Thyroid gland (tissue), 4 donors: ENCODE measurements at regions not wholly inside any gene's neighbourhood (a gene's known extent, or its start where the extent isn't known, plus 50 kb on each side); places are given as distances from the start of the nearest gene placed in this dataset.

Experiments
- CTCF ChIP-seq, 6 experiments: fragments of 200-600 bp in 3 of 6; fragments of 450-650 bp in 3 of 6; sonication (generic) in 3 of 6; IDR thresholded peaks; one replicate each; pipeline ENCODE4 v1.5.1; 2016 to 2019; ENCODE audit warnings: antibody characterized with exemption in 6 of 6, mild to moderate bottlenecking in 2 of 6, inconsistent platforms in 1 of 6, moderate library complexity in 1 of 6
- POLR2A ChIP-seq, 2 donors: fragments of 450-650 bp; IDR thresholded peaks; one replicate each; pipeline ENCODE4 v1.6.1; 2017; ENCODE audit warnings: antibody characterized with exemption in 2 of 2, mild to moderate bottlenecking in 2 of 2, moderate library complexity in 1 of 2

- TF ChIP-seq CTCF (IDR thresholded peaks at IDR 0.05): no peak
- TF ChIP-seq POLR2A (IDR thresholded peaks at IDR 0.05): no peak
These were observed 59.8 kb upstream of the KIF26B start for GRCh38 chr1:245094954-245095353.
